Astrocyte (in vitro differentiated cells and primary cell): ENCODE measurements at regions not wholly inside any gene's neighbourhood (a gene's known extent, or its start where the extent isn't known, plus 50 kb on each side); places are given as distances from the start of the nearest gene placed in this dataset.

Experiments
- DNase-seq: peaks from one replicate; pipeline ENCODE4 v3.0.0-alpha.2; 2010; ENCODE audit warnings: low read depth
- FAIRE-seq: peaks from 2 replicates; lab custom pipeline; 2011; peaks lifted over from hg19 to GRCh38; lab: Jason Lieb, UNC
- H2AFZ ChIP-seq: 2 replicates; pipeline ENCODE4 v1.6.0; 2012; ENCODE audit warnings: low read depth, low read length, inconsistent platforms
- H3K27ac ChIP-seq: 2 replicates; pipeline ENCODE4 v1.5.1; 2011; ENCODE audit warnings: low read depth, low read length, inconsistent platforms
- H3K27me3 ChIP-seq: 2 replicates; pipeline ENCODE4 v1.6.0; 2011; ENCODE audit warnings: low read length, inconsistent platforms; ENCODE audit not compliant: insufficient read depth
- H3K36me3 ChIP-seq: 2 replicates; pipeline ENCODE4 v1.5.1; 2011; ENCODE audit warnings: low read length, inconsistent platforms; ENCODE audit not compliant: insufficient read depth
- H3K4me1 ChIP-seq: 2 replicates; pipeline ENCODE4 v1.5.1; 2011; ENCODE audit warnings: low read length, inconsistent platforms; ENCODE audit not compliant: insufficient read depth
- H3K4me2 ChIP-seq: 2 replicates; pipeline ENCODE4 v1.6.0; 2012; ENCODE audit warnings: low read length, inconsistent platforms
- H3K4me3 ChIP-seq: 2 replicates; pipeline ENCODE4 v1.5.1; 2011; ENCODE audit warnings: low read depth, mild to moderate bottlenecking, low read length, inconsistent platforms; ENCODE audit not compliant: insufficient read depth
- H3K79me2 ChIP-seq: 2 replicates; pipeline ENCODE4 v1.6.0; 2012; ENCODE audit warnings: mild to moderate bottlenecking, low read length, inconsistent platforms; ENCODE audit not compliant: insufficient read depth
- H3K9ac ChIP-seq: 2 replicates; pipeline ENCODE4 v1.6.0; 2012; ENCODE audit warnings: mild to moderate bottlenecking, low read length, inconsistent platforms
- H3K9me3 ChIP-seq: 2 replicates; pipeline ENCODE4 v1.5.1; 2012; ENCODE audit warnings: low read depth, mild to moderate bottlenecking, low read length, inconsistent platforms; ENCODE audit not compliant: insufficient read depth
- H4K20me1 ChIP-seq: 2 replicates; pipeline ENCODE4 v1.6.0; 2012; ENCODE audit warnings: low read length, inconsistent platforms; ENCODE audit not compliant: insufficient read depth
- H3K27ac Mint-ChIP-seq: one replicate; pipeline ENCODE4 v1.8.0; 2021; ENCODE audit warnings: mild to moderate bottlenecking, mixed read lengths; ENCODE audit not compliant: unreplicated experiment
- H3K27me3 Mint-ChIP-seq: one replicate; pipeline ENCODE4 v1.8.0; 2021; ENCODE audit warnings: low read depth, mixed read lengths; ENCODE audit not compliant: unreplicated experiment
- H3K36me3 Mint-ChIP-seq: one replicate; pipeline ENCODE4 v1.8.0; 2021; ENCODE audit warnings: low read depth, mixed read lengths; ENCODE audit not compliant: unreplicated experiment
- H3K4me1 Mint-ChIP-seq: one replicate; pipeline ENCODE4 v1.8.0; 2021; ENCODE audit warnings: low read depth, mixed read lengths; ENCODE audit not compliant: unreplicated experiment
- H3K4me3 Mint-ChIP-seq: one replicate; pipeline ENCODE4 v1.8.0; 2021; ENCODE audit warnings: mild to moderate bottlenecking, moderate library complexity, mixed read lengths; ENCODE audit not compliant: unreplicated experiment
- H3K9me3 Mint-ChIP-seq: one replicate; pipeline ENCODE4 v1.8.0; 2021; ENCODE audit warnings: mild to moderate bottlenecking, mixed read lengths; ENCODE audit not compliant: unreplicated experiment
- EZH2 ChIP-seq: IDR thresholded peaks from 2 replicates; pipeline ENCODE4 v1.6.1; 2012; ENCODE audit warnings: mild to moderate bottlenecking, low read length, inconsistent platforms; ENCODE audit not compliant: insufficient read depth
- TF ChIP-seq, protein P1 (sequence below): IDR thresholded peaks from 2 replicates; pipeline ENCODE4 v1.5.1; 2011; ENCODE audit warnings: low read depth, mild to moderate bottlenecking, inconsistent platforms, low read length, moderate library complexity; ENCODE audit not compliant: insufficient read depth

DNA sequence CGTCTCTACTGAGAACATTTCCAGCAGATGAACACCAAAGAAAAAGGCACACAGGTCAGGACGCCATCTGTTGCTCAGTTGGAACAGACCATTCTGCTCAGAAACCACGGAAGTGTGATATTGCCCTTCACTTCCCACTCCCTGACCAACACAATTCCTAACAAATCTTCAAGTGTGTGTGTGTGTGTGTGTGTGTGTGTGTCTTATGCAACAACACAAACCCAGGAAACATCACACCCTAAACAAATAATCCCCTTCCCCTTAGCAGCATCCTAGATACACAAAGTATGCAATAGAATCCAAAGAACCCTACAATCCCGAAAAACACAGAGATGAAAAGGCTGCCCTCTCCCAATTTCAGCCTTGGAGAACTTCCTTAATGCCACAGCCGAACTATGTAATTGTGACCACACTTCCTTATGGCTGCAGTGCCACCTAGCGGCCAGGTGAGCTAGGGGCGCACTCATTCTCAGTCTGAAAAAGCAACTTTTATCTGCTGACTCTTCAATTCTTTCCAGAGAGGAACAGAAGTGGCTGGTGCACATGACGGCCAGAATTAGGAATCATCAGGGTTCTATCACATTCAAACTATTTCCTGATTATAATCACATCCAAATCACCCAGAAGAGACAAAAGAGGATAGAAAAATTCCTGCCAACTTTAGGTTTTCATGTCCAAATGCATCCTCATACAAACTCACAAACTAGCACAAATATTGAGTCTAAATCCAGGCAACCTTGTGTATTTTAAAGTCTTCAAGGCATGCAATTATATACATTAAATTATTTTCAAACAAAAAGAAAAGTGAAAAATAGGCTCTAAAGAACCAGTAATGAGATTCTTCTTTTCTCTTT is 164.9 kb downstream of the DHX15 start:
- Histone ChIP-seq H3K79me2 (no peaks in the 10 kb centered on the region), H3K9ac (peak overlapping the region; percentile 29), H3K27me3 (peaks cover 2% of the 10 kb centered on the region), H3K4me3 (no peak overlapping the region), H3K4me1 (peaks cover 3% of the 10 kb centered on the region), H3K27ac (no peak overlapping the region), H3K36me3 (no peaks in the 10 kb centered on the region), H2AFZ (peak overlapping the region; percentile 72), H3K9me3 (no peaks in the 10 kb centered on the region), H3K4me2 (peak overlapping the region; percentile 57), H4K20me1 (no peaks in the 10 kb centered on the region)
- peaks cover 1% of the 10 kb centered on the region for H3K4me1 Mint-ChIP-seq
- peaks cover 4% of the 10 kb centered on the region for H3K27me3 Mint-ChIP-seq
- FAIRE-seq (peak; percentile 9), DNase-seq (peak; percentile 62)
- H3K9me3 Mint-ChIP-seq: no peaks in the 10 kb centered on the region
- no peak overlapping the region for H3K27ac Mint-ChIP-seq
- peak overlapping the region; percentile 7 for H3K4me3 Mint-ChIP-seq
- H3K36me3 Mint-ChIP-seq: no peaks in the 10 kb centered on the region
- TF ChIP-seq, protein P1, sequence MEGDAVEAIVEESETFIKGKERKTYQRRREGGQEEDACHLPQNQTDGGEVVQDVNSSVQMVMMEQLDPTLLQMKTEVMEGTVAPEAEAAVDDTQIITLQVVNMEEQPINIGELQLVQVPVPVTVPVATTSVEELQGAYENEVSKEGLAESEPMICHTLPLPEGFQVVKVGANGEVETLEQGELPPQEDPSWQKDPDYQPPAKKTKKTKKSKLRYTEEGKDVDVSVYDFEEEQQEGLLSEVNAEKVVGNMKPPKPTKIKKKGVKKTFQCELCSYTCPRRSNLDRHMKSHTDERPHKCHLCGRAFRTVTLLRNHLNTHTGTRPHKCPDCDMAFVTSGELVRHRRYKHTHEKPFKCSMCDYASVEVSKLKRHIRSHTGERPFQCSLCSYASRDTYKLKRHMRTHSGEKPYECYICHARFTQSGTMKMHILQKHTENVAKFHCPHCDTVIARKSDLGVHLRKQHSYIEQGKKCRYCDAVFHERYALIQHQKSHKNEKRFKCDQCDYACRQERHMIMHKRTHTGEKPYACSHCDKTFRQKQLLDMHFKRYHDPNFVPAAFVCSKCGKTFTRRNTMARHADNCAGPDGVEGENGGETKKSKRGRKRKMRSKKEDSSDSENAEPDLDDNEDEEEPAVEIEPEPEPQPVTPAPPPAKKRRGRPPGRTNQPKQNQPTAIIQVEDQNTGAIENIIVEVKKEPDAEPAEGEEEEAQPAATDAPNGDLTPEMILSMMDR: peak; percentile 98
- no peak for TF ChIP-seq EZH2

DNA sequence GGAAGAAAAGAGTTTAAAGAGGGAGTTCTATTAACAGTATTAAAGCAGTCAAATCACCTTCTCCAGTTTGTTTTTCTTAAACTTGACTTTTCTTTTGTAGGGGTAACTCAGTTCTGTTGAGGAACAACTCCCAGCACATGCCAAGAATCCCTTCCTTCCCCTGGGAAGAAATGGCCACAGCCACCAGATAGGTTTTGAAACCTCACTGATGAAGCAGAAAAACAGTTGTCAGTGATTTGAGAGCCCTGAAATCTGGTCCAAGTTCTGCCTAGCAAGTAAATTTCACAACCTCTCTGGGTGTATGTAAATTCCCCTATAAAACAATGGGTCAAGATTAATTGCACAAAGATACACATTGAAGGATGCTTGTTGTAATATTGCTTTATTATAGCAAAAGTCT is 167.1 kb downstream of the DHX15 start:
- Mint-ChIP-seq H3K27ac (no peak overlapping the region), H3K9me3 (no peaks in the 10 kb centered on the region), H3K36me3 (no peaks in the 10 kb centered on the region), H3K27me3 (peaks cover 4% of the 10 kb centered on the region), H3K4me1 (peaks cover 1% of the 10 kb centered on the region), H3K4me3 (no peak overlapping the region)
- no peak overlapping the region for H3K9ac ChIP-seq
- H3K4me3 ChIP-seq: no peak overlapping the region
- no peaks in the 10 kb centered on the region for H3K79me2 ChIP-seq
- FAIRE-seq: no peak
- no peak overlapping the region for H3K27ac ChIP-seq
- H2AFZ ChIP-seq: no peak overlapping the region
- H3K4me2 ChIP-seq: no peak overlapping the region
- H3K4me1 ChIP-seq: peaks cover 3% of the 10 kb centered on the region
- no peaks in the 10 kb centered on the region for H3K36me3 ChIP-seq
- H4K20me1 ChIP-seq: no peaks in the 10 kb centered on the region
- H3K27me3 ChIP-seq: peaks cover 2% of the 10 kb centered on the region
- DNase-seq: no peak
- no peak for TF ChIP-seq EZH2
- TF ChIP-seq, protein P1: no peak
- no peaks in the 10 kb centered on the region for H3K9me3 ChIP-seq

- no peaks in the 10 kb centered on the region for H3K36me3 Mint-ChIP-seq
- Histone ChIP-seq H3K27me3 (peaks cover 2% of the 10 kb centered on the region), H3K36me3 (no peaks in the 10 kb centered on the region), H3K4me2 (no peak overlapping the region), H3K9ac (no peak overlapping the region), H3K79me2 (no peaks in the 10 kb centered on the region), H3K4me3 (no peak overlapping the region), H3K9me3 (no peaks in the 10 kb centered on the region), H4K20me1 (no peaks in the 10 kb centered on the region), H2AFZ (no peak overlapping the region), H3K27ac (no peak overlapping the region), H3K4me1 (peaks cover 3% of the 10 kb centered on the region)
- TF ChIP-seq EZH2: no peak
- TF ChIP-seq, protein P1: no peak
- peaks cover 6% of the 10 kb centered on the region for H3K27me3 Mint-ChIP-seq
- no peak overlapping the region for H3K4me3 Mint-ChIP-seq
- no peaks in the 10 kb centered on the region for H3K9me3 Mint-ChIP-seq
- no peak overlapping the region for H3K27ac Mint-ChIP-seq
- peaks cover 1% of the 10 kb centered on the region for H3K4me1 Mint-ChIP-seq
- no peak for FAIRE-seq
- DNase-seq: no peak
These were observed 168.1 kb downstream of the DHX15 start for GRCh38 chr4:24416293-24416692.
